ENCODE measurements at regions not wholly inside any gene's neighbourhood (a gene's known extent, or its start where the extent isn't known, plus 50 kb on each side); places are given as distances from the start of the nearest gene placed in this dataset.

GRCh38 chr13:104309431-104309830 is 1243.2 kb upstream of the SLC10A2 start:
- no peaks in the 10 kb centered on the region for H3K27me3 ChIP-seq (ENCODE audit: insufficient read depth)
- TF ChIP-seq ETS1 (IDR thresholded peaks at IDR 0.05) (no peak), EZH2 (IDR thresholded peaks at IDR 0.05; ENCODE audit: low read depth, unreplicated experiment) (no peak), JUNB (IDR thresholded peaks at IDR 0.05; ENCODE audit: unreplicated experiment) (no peak), ZNF331 (CRISPR knock-in tag; IDR thresholded peaks at IDR 0.05; ENCODE audit: low read depth) (no peak), EZH2phosphoT487 (IDR thresholded peaks at IDR 0.05; ENCODE audit: unreplicated experiment) (no peak), ZNF462 (CRISPR knock-in tag; IDR thresholded peaks at IDR 0.05) (no peak), REST (IDR thresholded peaks at IDR 0.05; ENCODE audit: unreplicated experiment) (no peak), ZNF114 (CRISPR knock-in tag; IDR thresholded peaks at IDR 0.05) (no peak), CREB1 (CRISPR knock-in tag; IDR thresholded peaks at IDR 0.05; ENCODE audit: low read depth) (no peak), STAT1 (IDR thresholded peaks at IDR 0.05; ENCODE audit: unreplicated experiment) (no peak)
- H3K27ac Mint-ChIP-seq, result no peak overlapping the region
- no peak overlapping the region for H3K4me3 ChIP-seq
- H3K4me1 ChIP-seq (ENCODE audit: insufficient read depth), result no peaks in the 10 kb centered on the region
- ATAC-seq, result no peak
- H3K27ac ChIP-seq (ENCODE audit: low read depth), result no peak overlapping the region
- peaks cover 16% of the 10 kb centered on the region for H3K9me2 ChIP-seq (ENCODE audit: insufficient read depth)
- H3F3A ChIP-seq (replicated peaks; ENCODE audit: low read depth), result no peaks in the 10 kb centered on the region
- H3K4me1 Mint-ChIP-seq, result no peaks in the 10 kb centered on the region
- no peak overlapping the region for H3K4me2 ChIP-seq
- H3K79me2 ChIP-seq (replicated peaks; ENCODE audit: insufficient read depth), result no peaks in the 10 kb centered on the region
- H3K9me3 Mint-ChIP-seq, result peaks cover 17% of the 10 kb centered on the region; the same call in 2 of the 3 replicates
- no peaks in the 10 kb centered on the region for H4K20me1 ChIP-seq (replicated peaks; ENCODE audit: insufficient read depth)
- H3K27me3 Mint-ChIP-seq (ENCODE audit: insufficient read depth, low read depth, poor library complexity), result no peaks in the 10 kb centered on the region
- H3K4me3 Mint-ChIP-seq, result no peak overlapping the region
- no peak overlapping the region for H2AFZ ChIP-seq
- DNase-seq (ENCODE audit: low spot score), result no peak
- no peaks in the 10 kb centered on the region; the same call in 1 of the 2 replicates for H3K36me3 ChIP-seq (ENCODE audit: insufficient read depth)
- peaks cover 16% of the 10 kb centered on the region; the same call in 2 of the 3 replicates for H3K36me3 Mint-ChIP-seq (ENCODE audit: low read depth)

Data from GM23338 (cell line).